ENCODE measurements at regions not wholly inside any gene's neighbourhood (a gene's known extent, or its start where the extent isn't known, plus 50 kb on each side); places are given as distances from the start of the nearest gene placed in this dataset.

DNA sequence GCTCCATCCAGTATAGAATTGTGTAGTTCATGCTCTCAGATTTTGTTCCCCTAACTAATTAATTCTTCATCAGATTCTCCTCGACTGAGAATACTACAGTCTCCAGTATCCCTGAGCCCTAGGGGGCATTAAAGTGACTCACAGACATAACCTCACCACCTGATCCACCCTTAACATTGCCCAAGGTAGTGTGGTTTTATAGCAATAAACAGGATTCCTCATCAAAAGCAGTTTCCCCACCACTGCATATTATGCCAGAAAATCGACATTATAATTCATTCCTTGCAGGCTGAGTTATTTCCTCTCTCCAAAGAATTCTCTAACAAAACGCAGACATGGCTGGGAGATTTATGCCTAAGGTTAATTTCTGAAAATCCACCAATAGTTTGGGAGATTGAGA, 1402.5 kb upstream of the CELF2 start:
- DNase-seq: no peak

DNA sequence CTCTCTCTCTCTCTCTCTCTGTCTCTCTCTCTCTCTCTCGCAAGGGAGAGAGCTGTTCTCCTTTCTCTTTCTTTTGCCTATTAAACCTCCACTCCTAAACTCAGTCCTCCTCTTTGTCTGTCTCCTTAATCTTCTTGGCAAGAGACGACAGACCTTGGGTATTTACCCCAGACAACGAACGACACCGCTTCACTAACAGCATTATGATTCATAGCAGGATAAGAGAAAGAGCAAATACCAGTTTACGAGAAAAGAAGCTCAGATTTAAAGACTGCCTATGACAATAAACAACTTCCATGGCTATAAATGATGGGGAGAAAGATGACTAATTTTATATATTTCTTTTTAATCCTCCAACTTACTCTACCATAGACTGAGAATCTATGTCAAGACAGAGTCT, 1396.5 kb upstream of the CELF2 start:
- no peak for DNase-seq

GRCh38 chr10:9625304-9625703, 1392.4 kb upstream of the CELF2 start:
- no peak for DNase-seq

GRCh38 chr10:9634466-9634865, 1383.2 kb upstream of the CELF2 start:
- DNase-seq: no peak

GRCh38 chr10:9635691-9636090, 1382.0 kb upstream of the CELF2 start:
- no peak for DNase-seq

- no peak for DNase-seq
Observed at GRCh38 chr10:9636216-9636615, 1381.5 kb upstream of the CELF2 start.

GRCh38 chr10:9643782-9644181, 1373.9 kb upstream of the CELF2 start:
- no peak for DNase-seq

DNA sequence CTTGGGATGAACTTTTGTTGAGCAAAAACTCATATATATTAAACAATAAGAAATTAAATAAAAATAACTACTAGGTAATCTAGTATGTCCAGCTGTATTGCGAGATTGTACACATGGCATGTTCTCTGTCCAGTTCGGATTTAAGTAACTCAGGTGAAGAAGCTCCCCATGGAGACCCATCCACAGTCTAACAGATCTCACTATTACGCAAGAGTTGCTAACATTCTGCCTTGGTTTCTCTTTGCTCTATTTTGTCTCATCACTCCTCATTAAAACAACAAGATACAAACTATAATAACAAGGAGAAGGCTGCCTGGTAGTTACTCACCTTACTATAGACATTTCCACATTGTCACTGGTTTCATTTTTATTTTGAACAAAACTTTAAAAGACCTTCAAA, 1372.3 kb upstream of the CELF2 start:
- no peak for DNase-seq

GRCh38 chr10:9645928-9646600, 1371.6 kb upstream of the CELF2 start:
- no peak for DNase-seq

- no peak for DNase-seq
Observed at GRCh38 chr10:9654261-9654660, 1363.4 kb upstream of the CELF2 start.

DNA sequence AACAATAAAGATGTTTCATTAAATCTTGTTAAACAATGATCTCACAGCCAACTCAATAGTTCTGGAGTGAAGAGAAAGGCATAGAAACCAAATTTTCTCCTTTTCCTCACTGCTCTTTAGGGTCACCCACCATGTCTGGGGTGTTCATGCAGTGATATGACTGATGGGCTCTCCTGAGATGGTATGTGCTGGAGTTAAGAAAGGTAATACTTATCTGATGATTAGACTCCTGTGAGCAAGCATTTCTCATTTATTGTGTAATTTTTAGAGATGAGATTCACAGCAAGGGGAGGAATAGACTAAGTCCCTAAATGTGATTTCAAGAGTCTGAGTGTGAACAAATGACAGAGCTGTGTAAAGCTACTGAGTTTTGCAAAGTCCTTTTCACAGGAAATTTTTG, 1361.3 kb upstream of the CELF2 start:
- no peak for DNase-seq

- DNase-seq: no peak
Observed at GRCh38 chr10:9656996-9657395, 1360.7 kb upstream of the CELF2 start.

DNA sequence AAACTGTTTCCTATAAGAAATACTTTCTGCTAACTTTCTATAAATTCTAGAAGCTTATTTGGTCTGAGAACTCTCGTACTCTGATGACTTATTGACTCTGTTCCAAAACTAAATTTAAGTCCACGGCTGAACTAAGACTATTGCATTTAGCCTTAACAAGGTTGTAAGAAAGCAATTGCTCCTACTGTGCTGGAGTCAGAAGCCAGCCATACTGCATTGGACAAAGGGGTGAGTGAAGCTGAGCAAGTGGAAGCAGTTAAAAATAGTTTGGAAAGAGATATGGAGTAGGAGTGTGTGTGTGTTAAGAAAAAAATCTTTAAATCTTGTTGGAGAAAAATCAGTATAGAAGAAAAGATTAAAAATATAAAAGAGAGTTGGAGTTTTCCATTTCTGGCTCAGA, 1360.1 kb upstream of the CELF2 start:
- no peak for DNase-seq

- DNase-seq: no peak
Observed at GRCh38 chr10:9668411-9668810, 1349.3 kb upstream of the CELF2 start.

DNA sequence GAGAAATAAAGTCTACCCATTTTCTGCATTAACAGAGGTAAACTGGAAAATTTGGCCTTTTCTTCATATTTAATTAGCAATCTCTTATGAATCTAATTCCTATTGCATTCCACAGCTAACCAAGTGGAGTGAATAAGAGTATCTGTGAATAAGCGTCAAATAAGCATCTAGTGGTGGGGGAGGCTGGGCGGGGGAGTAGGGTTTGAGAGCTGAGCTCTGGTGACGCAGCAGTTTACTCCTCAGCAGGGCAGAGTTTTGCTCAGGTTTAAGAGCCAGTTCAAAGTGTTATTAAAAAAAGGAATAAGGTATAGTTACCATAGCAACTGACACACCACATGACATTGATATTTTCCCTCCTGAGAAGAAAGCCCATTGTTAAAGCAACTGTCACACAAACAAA, 1346.8 kb upstream of the CELF2 start:
- DNase-seq: no peak

DNA sequence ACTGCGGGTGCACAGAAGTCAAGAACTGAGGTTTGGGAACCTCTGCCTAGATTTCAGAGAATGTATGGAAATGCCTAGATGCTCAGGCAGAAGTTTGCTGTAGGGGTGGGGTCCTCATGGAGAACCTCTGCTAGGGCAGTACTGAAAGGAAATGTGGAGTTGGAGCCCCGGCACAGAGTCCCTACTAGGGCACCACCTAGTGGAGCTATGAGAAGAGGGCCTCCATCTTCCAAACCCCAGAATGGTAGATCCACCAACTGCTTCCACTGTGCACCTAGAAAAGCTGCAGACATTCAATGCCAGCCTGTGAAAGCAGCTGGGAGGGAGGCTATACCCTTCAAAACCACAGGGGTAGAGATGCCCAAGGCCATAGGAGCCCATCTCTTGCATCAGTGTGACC, 1336.0 kb upstream of the CELF2 start:
- DNase-seq: no peak

DNA sequence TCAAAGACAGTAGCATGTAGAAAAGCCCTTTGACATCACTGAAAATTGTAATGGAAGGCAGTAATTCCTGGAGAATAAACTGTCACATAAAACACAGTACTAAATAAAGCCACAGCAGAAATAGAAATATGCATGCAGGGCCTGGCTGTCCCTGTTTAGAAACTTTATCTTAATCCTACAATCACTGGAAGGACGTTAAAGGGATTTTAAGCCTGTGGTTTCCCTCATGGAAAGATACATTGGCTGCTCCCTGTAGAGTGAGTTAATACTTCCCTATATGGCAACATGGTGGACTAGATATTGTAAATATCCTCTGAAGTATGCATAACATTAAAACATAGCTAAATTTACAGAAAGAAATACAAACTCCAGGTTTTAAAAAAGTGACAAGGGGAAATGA, 1334.9 kb upstream of the CELF2 start:
- no peak for DNase-seq

- no peak for DNase-seq
Observed at GRCh38 chr10:9684186-9684585, 1333.5 kb upstream of the CELF2 start.

DNA sequence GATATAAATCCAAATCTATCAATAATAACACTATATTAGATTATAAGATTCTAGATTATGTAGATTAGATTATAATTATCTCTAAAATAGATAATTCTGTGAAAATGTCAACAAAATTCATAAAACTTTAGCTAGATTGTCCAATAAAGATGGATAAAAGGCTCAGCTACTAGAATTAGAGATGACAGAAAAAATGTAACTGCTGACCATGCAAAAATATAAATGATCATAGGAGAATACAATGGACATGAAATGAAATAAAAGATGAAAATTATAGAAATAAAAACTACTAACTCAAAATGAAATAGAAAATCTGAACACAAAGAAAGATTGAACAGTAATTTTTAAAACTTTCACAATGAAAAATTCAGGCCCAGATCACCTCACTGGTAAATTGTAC, 1332.1 kb upstream of the CELF2 start:
- no peak for DNase-seq

DNA sequence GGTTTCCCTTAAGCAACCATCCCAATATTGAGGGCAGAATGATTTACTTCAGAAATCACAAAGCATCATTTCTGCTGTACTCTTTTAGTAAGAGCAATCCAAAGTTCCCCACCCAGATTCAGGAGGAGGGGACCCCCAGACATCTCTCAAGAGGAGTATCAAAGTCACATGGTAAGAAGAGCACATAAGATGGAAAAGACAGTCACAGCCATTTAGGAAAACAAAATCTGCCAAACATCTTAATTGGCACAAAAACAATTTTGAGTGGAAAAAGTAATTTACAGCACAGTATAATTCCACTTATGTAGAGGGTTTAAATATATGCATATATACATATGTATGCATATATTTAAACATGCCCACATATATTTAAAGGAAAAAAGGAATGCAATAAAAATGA, 1329.0 kb upstream of the CELF2 start:
- DNase-seq: no peak

DNA sequence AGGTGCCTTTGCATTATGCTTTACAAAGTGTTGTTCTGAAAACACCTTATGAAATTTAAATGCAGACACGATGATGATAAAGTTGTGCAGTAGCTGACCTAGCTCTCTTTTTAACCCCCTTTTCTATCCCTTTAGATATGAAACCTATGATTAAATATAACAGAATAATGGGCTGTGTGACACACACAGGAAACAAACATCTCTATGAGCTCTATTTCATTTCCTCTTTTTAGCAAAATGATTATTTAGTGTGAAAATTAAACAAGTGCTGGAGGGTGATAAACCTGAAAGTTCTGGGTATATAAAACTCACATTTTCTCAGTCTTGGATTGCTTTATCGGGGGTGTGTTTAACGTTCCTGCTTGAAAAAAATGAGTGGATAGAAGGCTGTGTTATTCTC, 1310.5 kb upstream of the CELF2 start:
- DNase-seq: no peak

GRCh38 chr10:9709849-9710248, 1307.8 kb upstream of the CELF2 start:
- no peak for DNase-seq

- no peak for DNase-seq
Observed at GRCh38 chr10:9712393-9712792, 1305.3 kb upstream of the CELF2 start.

- DNase-seq: no peak
Observed at GRCh38 chr10:9719246-9719645, 1298.4 kb upstream of the CELF2 start.

DNA sequence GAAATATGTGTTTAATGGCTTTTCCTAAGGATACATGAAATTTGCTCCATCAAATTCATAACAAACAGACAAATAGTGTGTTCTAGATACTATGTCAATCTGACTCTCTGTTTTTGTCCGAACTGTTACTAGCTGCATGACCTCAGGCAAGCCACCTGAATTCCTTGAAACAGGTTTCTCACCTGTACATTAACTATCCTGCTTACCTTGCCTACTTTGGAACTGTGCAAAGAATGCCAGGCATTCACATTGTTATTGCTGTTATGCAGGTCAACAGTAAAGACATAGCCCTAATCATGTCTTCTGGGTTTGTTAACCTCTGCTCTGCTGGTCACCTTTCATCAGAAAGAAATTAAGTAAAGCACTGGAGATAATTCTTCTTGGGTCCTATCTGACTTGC, 1283.9 kb upstream of the CELF2 start:
- DNase-seq: no peak

- no peak for DNase-seq
Observed at GRCh38 chr10:9734218-9734617, 1283.5 kb upstream of the CELF2 start.

All from CD4-positive, alpha-beta T cell treated with Interleukin-12 subunit alpha and Interleukin-12 subunit beta, for 1 hour (primary cell).